Left ventricle myocardium inferior (tissue), 1 donor: ENCODE measurements at regions not wholly inside any gene's neighbourhood (a gene's known extent, or its start where the extent isn't known, plus 50 kb on each side); places are given as distances from the start of the nearest gene placed in this dataset.

Experiments used
- DNase-seq: peaks from one replicate; pipeline ENCODE4 v3.0.0-alpha.2; 2020
- H3K27ac ChIP-seq: fragments of 200-600 bp; replicated peaks from 2 replicates; pipeline ENCODE4 v1.8.0; 2021
- H3K27me3 ChIP-seq: fragments of 200-600 bp; 2 replicates; pipeline ENCODE4 v1.8.0; 2021; ENCODE audit warnings: low read depth
- H3K36me3 ChIP-seq: fragments of 200-600 bp; 2 replicates; pipeline ENCODE4 v1.8.0; 2021
- H3K4me1 ChIP-seq: fragments of 200-600 bp; 2 replicates; pipeline ENCODE4 v1.8.0; 2021
- H3K4me3 ChIP-seq: fragments of 200-600 bp; 2 replicates; pipeline ENCODE4 v1.8.0; 2021; ENCODE audit warnings: mild to moderate bottlenecking, moderate library complexity
- H3K9me3 ChIP-seq: fragments of 200-600 bp; replicated peaks from 2 replicates; pipeline ENCODE4 v1.8.0; 2021
- intact Hi-C: fragments of 100-400 bp; cut with micrococcal nuclease; formaldehyde crosslinking; loops from one replicate; pipeline ENCODE4 v1.11.0; 2022
- TF ChIP-seq, protein P1 (sequence below): fragments of 200-600 bp; IDR thresholded peaks from 2 replicates; pipeline ENCODE4 v1.8.0; 2021; ENCODE audit warnings: antibody characterized with exemption, mild to moderate bottlenecking, borderline replicate concordance
- donor health status: DM: no; HTN: yes; CAD: no; lungs with severe emphysema.

DNA sequence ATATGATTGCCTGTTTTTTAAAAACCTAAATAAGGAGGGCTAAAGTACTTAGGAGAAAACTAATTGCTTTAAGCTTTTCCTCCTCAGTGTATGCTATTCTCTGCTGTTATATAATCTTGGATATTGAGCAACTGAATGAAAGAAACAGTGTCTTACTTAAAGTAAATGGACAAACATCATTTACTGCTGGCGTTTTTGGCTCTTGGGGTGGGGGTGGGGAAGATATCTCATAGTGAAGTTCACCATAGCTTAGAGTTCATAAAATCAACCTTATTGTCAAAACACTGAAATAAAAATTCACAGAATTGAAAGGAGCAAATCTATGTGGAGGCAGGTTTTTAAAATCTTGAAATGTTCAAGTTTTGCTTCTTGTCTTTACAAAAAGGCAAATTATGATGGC is 256.4 kb upstream of the SOX2 start:
- Histone ChIP-seq H3K9me3 (no peaks in the 10 kb centered on the region), H3K4me3 (no peak overlapping the region), H3K36me3 (no peaks in the 10 kb centered on the region), H3K27ac (no peak overlapping the region), H3K27me3 (no peaks in the 10 kb centered on the region), H3K4me1 (no peaks in the 10 kb centered on the region)
- intact Hi-C loops = no loop called here
- TF ChIP-seq, protein P1, sequence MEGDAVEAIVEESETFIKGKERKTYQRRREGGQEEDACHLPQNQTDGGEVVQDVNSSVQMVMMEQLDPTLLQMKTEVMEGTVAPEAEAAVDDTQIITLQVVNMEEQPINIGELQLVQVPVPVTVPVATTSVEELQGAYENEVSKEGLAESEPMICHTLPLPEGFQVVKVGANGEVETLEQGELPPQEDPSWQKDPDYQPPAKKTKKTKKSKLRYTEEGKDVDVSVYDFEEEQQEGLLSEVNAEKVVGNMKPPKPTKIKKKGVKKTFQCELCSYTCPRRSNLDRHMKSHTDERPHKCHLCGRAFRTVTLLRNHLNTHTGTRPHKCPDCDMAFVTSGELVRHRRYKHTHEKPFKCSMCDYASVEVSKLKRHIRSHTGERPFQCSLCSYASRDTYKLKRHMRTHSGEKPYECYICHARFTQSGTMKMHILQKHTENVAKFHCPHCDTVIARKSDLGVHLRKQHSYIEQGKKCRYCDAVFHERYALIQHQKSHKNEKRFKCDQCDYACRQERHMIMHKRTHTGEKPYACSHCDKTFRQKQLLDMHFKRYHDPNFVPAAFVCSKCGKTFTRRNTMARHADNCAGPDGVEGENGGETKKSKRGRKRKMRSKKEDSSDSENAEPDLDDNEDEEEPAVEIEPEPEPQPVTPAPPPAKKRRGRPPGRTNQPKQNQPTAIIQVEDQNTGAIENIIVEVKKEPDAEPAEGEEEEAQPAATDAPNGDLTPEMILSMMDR = no peak
- no peak for DNase-seq

DNA sequence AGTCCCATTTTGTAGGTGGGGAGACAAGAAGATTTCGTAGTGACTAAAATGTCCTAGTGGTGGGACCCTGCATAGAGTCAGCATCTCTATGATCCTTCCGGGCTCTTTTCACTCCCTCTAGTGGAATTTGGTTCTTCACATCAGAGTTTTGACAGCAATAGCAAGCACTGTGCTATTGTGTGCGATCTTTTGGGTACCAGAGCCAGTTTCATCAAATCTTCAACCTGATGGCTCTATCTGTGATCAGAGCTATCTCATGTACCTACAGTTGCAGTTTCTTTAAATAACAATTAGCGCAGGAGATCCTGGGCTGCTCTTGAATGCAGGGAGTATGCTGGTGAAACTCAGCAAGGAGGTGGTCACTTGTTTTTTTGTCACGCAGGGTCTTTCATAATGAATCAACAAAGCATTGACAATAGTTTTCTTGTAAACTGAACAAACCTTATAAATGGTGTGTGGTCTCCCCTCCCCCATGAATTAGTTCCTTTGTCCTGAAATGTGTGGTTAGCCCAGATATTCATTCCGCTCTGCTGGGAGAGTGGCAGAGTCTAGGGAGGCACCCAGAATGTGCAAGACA is 257.2 kb upstream of the SOX2 start:
- DNase-seq = no peak
- Histone ChIP-seq H3K4me1 (no peaks in the 10 kb centered on the region), H3K27ac (no peak overlapping the region), H3K4me3 (no peak overlapping the region), H3K27me3 (no peaks in the 10 kb centered on the region), H3K36me3 (no peaks in the 10 kb centered on the region), H3K9me3 (no peaks in the 10 kb centered on the region)
- TF ChIP-seq, protein P1 = no peak
- intact Hi-C loops = no loop called here

DNA sequence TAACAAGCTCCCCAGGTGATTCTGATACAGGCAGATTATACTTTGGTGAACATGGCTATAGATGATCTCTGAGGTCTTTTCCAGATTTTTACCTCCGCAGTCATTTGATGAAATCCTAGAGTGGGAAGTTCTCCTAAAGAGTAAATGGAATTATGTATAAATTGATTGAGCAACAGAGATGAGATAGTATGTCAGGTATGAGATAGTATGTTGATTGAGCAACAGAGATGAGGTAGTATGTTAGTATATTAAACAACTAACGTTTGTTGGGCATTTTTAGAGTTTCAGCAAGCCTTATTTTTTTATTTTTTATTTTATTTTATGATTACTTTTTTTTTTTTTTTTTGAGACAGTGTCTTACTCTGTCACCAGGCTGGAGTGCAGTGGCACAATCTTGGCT is 265.0 kb upstream of the SOX2 start:
- H3K27ac ChIP-seq = no peak overlapping the region

DNA sequence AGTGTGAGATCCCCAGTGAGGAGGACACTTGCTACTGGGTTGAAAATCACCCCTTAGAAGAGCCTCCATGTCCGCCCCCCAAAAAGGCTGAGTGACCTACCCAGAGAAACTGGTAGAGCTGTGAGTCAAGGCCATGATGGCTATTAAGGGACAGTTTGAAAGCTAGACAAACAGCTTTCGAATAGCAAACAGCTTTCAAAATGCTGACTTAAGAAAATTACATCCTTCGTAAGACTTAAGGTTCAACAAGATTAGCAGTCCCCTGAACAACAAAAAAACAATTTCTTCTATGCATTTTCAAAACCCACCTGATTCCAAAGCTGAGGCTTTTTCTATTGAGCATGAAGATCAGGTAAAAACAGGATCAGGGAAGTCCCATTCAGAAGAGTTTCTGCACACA is 269.7 kb upstream of the SOX2 start:
- no peak for DNase-seq
- TF ChIP-seq, protein P1 = no peak
- Histone ChIP-seq H3K9me3 (no peaks in the 10 kb centered on the region), H3K4me1 (no peaks in the 10 kb centered on the region), H3K27ac (no peak overlapping the region), H3K4me3 (no peak overlapping the region), H3K27me3 (no peaks in the 10 kb centered on the region), H3K36me3 (no peaks in the 10 kb centered on the region)
- intact Hi-C loops = no loop called here

More for the DNA sequence above, 265.0 kb upstream of the SOX2 start:
- no peaks in the 10 kb centered on the region for H3K27me3 ChIP-seq
- no peaks in the 10 kb centered on the region for H3K9me3 ChIP-seq
- TF ChIP-seq, protein P1 = no peak
- no peak for DNase-seq
- no peaks in the 10 kb centered on the region for H3K36me3 ChIP-seq
- no peaks in the 10 kb centered on the region for H3K4me1 ChIP-seq
- H3K4me3 ChIP-seq = no peak overlapping the region
- intact Hi-C loops = no loop called here

DNA sequence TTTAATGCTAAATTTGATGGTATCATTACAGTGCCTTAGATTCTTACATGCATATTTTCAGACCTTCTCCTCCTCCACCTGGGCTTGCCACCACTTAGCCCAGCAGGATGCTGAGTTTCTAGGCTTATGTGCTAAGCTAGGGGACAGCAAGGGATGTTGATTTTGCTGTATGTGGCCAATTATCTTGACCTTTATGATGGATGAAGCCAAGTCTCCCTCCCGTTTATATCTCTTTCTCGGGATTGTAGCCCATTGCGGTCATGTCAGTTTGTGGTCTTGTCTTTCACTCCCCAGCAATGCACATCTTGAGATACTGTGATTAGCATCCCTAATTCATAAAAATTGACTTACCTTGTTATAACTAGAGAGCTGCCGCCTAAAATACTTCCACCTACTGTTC is 278.7 kb upstream of the SOX2 start:
- Histone ChIP-seq H3K27ac (no peak overlapping the region), H3K4me3 (no peak overlapping the region), H3K27me3 (no peaks in the 10 kb centered on the region), H3K9me3 (no peaks in the 10 kb centered on the region), H3K36me3 (no peaks in the 10 kb centered on the region), H3K4me1 (no peaks in the 10 kb centered on the region)
- intact Hi-C loops = no loop called here
- TF ChIP-seq, protein P1 = no peak
- DNase-seq = no peak

DNA sequence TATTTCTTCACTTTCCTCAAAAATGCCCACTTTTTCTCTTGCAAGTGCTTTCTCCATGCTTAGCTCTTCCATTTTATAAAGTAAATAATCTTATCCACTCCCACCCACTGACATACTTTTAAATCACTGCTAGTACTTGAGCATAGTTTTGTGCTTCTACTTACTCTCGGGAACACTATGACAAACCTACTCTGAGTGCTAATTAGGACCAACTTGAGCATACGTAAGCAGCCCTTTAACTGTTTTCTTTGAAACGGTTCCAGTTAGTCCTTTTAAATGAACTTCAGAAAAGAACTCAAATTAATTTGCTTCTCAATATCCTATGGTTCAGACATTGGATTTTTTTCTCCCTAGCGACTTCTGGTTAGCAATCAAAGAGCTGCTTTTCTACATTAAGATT is 280.0 kb upstream of the SOX2 start:
- TF ChIP-seq, protein P1 = no peak
- DNase-seq = no peak
- Histone ChIP-seq H3K4me1 (no peaks in the 10 kb centered on the region), H3K4me3 (no peak overlapping the region), H3K36me3 (no peaks in the 10 kb centered on the region), H3K27me3 (no peaks in the 10 kb centered on the region), H3K27ac (no peak overlapping the region), H3K9me3 (no peaks in the 10 kb centered on the region)
- intact Hi-C loops = no loop called here
